ENCODE measurements at regions not wholly inside any gene's neighbourhood (a gene's known extent, or its start where the extent isn't known, plus 50 kb on each side); places are given as distances from the start of the nearest gene placed in this dataset.

DNA sequence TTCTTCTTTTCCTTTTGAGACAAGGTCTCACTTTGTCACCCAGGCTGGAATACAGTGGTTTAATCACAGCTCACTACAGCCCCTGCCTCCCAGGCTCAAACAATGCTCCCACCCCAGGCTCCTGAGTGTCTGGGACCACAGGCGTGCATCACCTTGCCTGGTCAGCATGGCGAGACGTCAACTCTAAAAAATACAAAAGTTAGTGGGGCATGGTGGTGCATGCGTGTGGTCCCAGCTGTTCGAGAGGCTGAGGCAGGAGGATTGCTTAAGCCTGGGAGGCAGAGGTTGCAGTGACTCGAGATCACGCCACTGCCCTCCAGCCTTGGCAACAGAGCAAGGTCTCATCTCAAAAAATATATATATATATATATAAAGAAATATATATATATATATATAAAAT is 242.4 kb downstream of the SHOX start:
- H3K9ac ChIP-seq (ENCODE audit: low read length), result no peak overlapping the region
- Mint-ChIP-seq H3K27ac (ENCODE audit: unreplicated experiment) (no peak overlapping the region), H3K4me1 (ENCODE audit: low read depth, unreplicated experiment) (no peaks in the 10 kb centered on the region), H3K9me3 (ENCODE audit: unreplicated experiment) (peaks cover 8% of the 10 kb centered on the region), H3K27me3 (ENCODE audit: low read depth, unreplicated experiment) (no peaks in the 10 kb centered on the region), H3K36me3 (ENCODE audit: low read depth, unreplicated experiment) (no peaks in the 10 kb centered on the region), H3K4me3 (ENCODE audit: unreplicated experiment) (no peak overlapping the region)
- TF ChIP-seq, protein P1, sequence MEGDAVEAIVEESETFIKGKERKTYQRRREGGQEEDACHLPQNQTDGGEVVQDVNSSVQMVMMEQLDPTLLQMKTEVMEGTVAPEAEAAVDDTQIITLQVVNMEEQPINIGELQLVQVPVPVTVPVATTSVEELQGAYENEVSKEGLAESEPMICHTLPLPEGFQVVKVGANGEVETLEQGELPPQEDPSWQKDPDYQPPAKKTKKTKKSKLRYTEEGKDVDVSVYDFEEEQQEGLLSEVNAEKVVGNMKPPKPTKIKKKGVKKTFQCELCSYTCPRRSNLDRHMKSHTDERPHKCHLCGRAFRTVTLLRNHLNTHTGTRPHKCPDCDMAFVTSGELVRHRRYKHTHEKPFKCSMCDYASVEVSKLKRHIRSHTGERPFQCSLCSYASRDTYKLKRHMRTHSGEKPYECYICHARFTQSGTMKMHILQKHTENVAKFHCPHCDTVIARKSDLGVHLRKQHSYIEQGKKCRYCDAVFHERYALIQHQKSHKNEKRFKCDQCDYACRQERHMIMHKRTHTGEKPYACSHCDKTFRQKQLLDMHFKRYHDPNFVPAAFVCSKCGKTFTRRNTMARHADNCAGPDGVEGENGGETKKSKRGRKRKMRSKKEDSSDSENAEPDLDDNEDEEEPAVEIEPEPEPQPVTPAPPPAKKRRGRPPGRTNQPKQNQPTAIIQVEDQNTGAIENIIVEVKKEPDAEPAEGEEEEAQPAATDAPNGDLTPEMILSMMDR (IDR thresholded peaks at IDR 0.05; ENCODE audit: insufficient read depth, low read depth, low read length), result no peak
- no peaks in the 10 kb centered on the region for H3K27me3 ChIP-seq (ENCODE audit: insufficient read depth, low read length)
- peaks cover 11% of the 10 kb centered on the region for H3K9me3 ChIP-seq (ENCODE audit: insufficient read depth, low read depth, low read length)
- H3K27ac ChIP-seq (ENCODE audit: low read depth, low read length), result no peak overlapping the region
- no peak overlapping the region for H3K4me3 ChIP-seq (ENCODE audit: insufficient read depth, low read depth, low read length)
- no peaks in the 10 kb centered on the region for H4K20me1 ChIP-seq (ENCODE audit: insufficient read depth, low read length)
- DNase-seq (ENCODE audit: low read depth) (no peak), FAIRE-seq (no peak)
- no peak overlapping the region for H2AFZ ChIP-seq (ENCODE audit: low read depth, low read length)
- H3K4me2 ChIP-seq (ENCODE audit: low read length), result no peak overlapping the region
- no peaks in the 10 kb centered on the region for H3K36me3 ChIP-seq (ENCODE audit: insufficient read depth, low read length)
- no peaks in the 10 kb centered on the region for H3K79me2 ChIP-seq (ENCODE audit: insufficient read depth, low read length)
- no peaks in the 10 kb centered on the region for H3K4me1 ChIP-seq (ENCODE audit: insufficient read depth, low read length)

DNA sequence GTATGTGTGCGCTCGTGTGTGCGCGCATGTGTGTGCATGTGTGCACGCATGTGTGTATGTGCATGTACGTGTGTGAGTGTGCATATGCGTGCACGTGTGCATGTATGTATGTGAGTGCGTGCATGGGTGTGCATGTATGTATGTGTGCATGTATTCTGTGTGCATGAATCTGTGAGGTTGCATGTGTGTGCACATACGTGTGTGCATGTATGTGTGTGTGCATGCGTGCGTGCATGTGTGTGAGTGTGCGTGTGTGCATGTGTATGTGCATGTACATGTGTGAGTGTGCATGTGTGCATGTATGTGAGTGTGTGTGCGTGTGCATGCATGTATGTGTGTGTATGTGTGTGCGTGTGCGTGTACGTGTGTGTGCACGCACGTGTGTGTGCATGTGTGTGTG is 241.5 kb downstream of the SHOX start:
- Mint-ChIP-seq H3K9me3 (ENCODE audit: unreplicated experiment) (peaks cover 10% of the 10 kb centered on the region), H3K36me3 (ENCODE audit: low read depth, unreplicated experiment) (no peaks in the 10 kb centered on the region), H3K27ac (ENCODE audit: unreplicated experiment) (no peak overlapping the region), H3K4me1 (ENCODE audit: low read depth, unreplicated experiment) (no peaks in the 10 kb centered on the region), H3K27me3 (ENCODE audit: low read depth, unreplicated experiment) (no peaks in the 10 kb centered on the region), H3K4me3 (ENCODE audit: unreplicated experiment) (no peak overlapping the region)
- Histone ChIP-seq H3K27me3 (ENCODE audit: insufficient read depth, low read length) (no peaks in the 10 kb centered on the region), H4K20me1 (ENCODE audit: insufficient read depth, low read length) (no peaks in the 10 kb centered on the region), H3K36me3 (ENCODE audit: insufficient read depth, low read length) (no peaks in the 10 kb centered on the region), H3K4me1 (ENCODE audit: insufficient read depth, low read length) (no peaks in the 10 kb centered on the region), H3K27ac (ENCODE audit: low read depth, low read length) (no peak overlapping the region), H3K9ac (ENCODE audit: low read length) (no peak overlapping the region), H2AFZ (ENCODE audit: low read depth, low read length) (no peak overlapping the region), H3K79me2 (ENCODE audit: insufficient read depth, low read length) (no peaks in the 10 kb centered on the region), H3K4me2 (ENCODE audit: low read length) (no peak overlapping the region), H3K4me3 (ENCODE audit: insufficient read depth, low read depth, low read length) (no peak overlapping the region), H3K9me3 (ENCODE audit: insufficient read depth, low read depth, low read length) (peaks cover 6% of the 10 kb centered on the region)
- FAIRE-seq (no peak), DNase-seq (ENCODE audit: low read depth) (no peak)
- TF ChIP-seq, protein P1 (IDR thresholded peaks at IDR 0.05; ENCODE audit: insufficient read depth, low read depth, low read length), result no peak
- TF ChIP-seq EZH2 (IDR thresholded peaks at IDR 0.05; ENCODE audit: insufficient read depth, low read length), result no peak

DNA sequence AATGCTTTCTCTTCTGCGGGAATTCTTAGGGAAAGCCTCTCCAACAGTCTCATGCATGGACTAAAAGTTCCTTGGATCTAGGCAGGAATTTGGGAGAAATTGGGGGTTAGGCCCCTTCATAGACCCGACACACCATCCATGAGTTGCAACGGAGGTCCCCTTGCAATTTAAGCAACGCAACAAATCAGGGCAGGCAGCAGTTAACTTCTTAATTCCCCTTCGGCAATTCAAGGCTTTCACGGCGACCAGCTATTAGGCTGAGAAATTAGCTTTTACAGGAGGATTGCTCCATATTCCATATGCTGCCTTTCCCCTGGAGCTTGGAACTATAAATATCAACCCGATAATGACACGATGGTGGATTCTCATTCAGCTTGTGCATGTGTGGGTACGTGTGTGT is 241.0 kb downstream of the SHOX start:
- no peaks in the 10 kb centered on the region for H3K36me3 Mint-ChIP-seq (ENCODE audit: low read depth, unreplicated experiment)

More for the DNA sequence above, 241.0 kb downstream of the SHOX start:
- no peak for FAIRE-seq
- no peak for DNase-seq (ENCODE audit: low read depth)
- no peak overlapping the region for H3K4me3 Mint-ChIP-seq (ENCODE audit: unreplicated experiment)
- Histone ChIP-seq H4K20me1 (ENCODE audit: insufficient read depth, low read length) (no peaks in the 10 kb centered on the region), H3K9ac (ENCODE audit: low read length) (no peak overlapping the region), H2AFZ (ENCODE audit: low read depth, low read length) (no peak overlapping the region), H3K79me2 (ENCODE audit: insufficient read depth, low read length) (no peaks in the 10 kb centered on the region), H3K4me3 (ENCODE audit: insufficient read depth, low read depth, low read length) (no peak overlapping the region), H3K36me3 (ENCODE audit: insufficient read depth, low read length) (no peaks in the 10 kb centered on the region), H3K9me3 (ENCODE audit: insufficient read depth, low read depth, low read length) (peaks cover 6% of the 10 kb centered on the region), H3K4me1 (ENCODE audit: insufficient read depth, low read length) (no peaks in the 10 kb centered on the region), H3K27ac (ENCODE audit: low read depth, low read length) (no peak overlapping the region), H3K4me2 (ENCODE audit: low read length) (no peak overlapping the region), H3K27me3 (ENCODE audit: insufficient read depth, low read length) (no peaks in the 10 kb centered on the region)
- H3K9me3 Mint-ChIP-seq (ENCODE audit: unreplicated experiment), result peaks cover 10% of the 10 kb centered on the region
- TF ChIP-seq, protein P1 (IDR thresholded peaks at IDR 0.05; ENCODE audit: insufficient read depth, low read depth, low read length), result no peak
- TF ChIP-seq EZH2 (IDR thresholded peaks at IDR 0.05; ENCODE audit: insufficient read depth, low read length), result no peak
- H3K27me3 Mint-ChIP-seq (ENCODE audit: low read depth, unreplicated experiment), result no peaks in the 10 kb centered on the region
- H3K4me1 Mint-ChIP-seq (ENCODE audit: low read depth, unreplicated experiment), result no peaks in the 10 kb centered on the region
- H3K27ac Mint-ChIP-seq (ENCODE audit: unreplicated experiment), result no peak overlapping the region
